SK-N-SH (cell line): ENCODE measurements at regions not wholly inside any gene's neighbourhood (a gene's known extent, or its start where the extent isn't known, plus 50 kb on each side); places are given as distances from the start of the nearest gene placed in this dataset.

Source experiments
- CTCF ChIA-PET: fragments of 300-600, 350-600 bp; formaldehyde crosslinking; extraction: SDS; loops from one replicate; lab custom pipeline; 2021; lab: Yijun Ruan, JAX
- POLR2A ChIA-PET: fragments of 350-600 bp; sonication (Branson Sonifier 250); formaldehyde crosslinking; extraction: SDS; loops from one replicate; lab custom pipeline; 2020; ENCODE audit warnings: antibody characterized with exemption, inconsistent platforms; lab: Yijun Ruan, JAX
- DNase-seq: peaks from one replicate; pipeline ENCODE4 v3.0.0; 2012
- H2AFZ ChIP-seq: fragments of 200-600 bp; sonication (generic); 2 replicates; pipeline ENCODE4 v1.8.1; 2016; ENCODE audit warnings: antibody characterized with exemption, mild to moderate bottlenecking, low read depth
- H3F3A ChIP-seq: fragments of 200-600 bp; sonication (generic); replicated peaks from 2 replicates; pipeline ENCODE3; 2016; ENCODE audit warnings: antibody characterized with exemption, mild to moderate bottlenecking; ENCODE audit not compliant: insufficient read depth
- H3K27ac ChIP-seq, 2 experiments: fragments of 200-500 bp in 1 of 2; fragments of 200-600 bp in 1 of 2; sonication (Bioruptor generic) in 1 of 2; sonication (generic), shearing (Covaris generic) in 1 of 2; 2 replicates each; pipeline versions ENCODE4 v1.5.1 to v1.6.1; 2014 to 2016; ENCODE audit warnings: low read depth in 2 of 2, inconsistent platforms in 1 of 2, low read length in 1 of 2, mild to moderate bottlenecking in 1 of 2, mixed read lengths in 1 of 2
- H3K27me3 ChIP-seq: fragments of 200-600 bp; sonication (generic), shearing (Covaris generic); 2 replicates; pipeline ENCODE4 v1.6.1; 2016; ENCODE audit warnings: mixed run types; ENCODE audit not compliant: insufficient read depth
- H3K36me3 ChIP-seq, 2 experiments: fragments of 200-500 bp in 1 of 2; fragments of 200-600 bp in 1 of 2; sonication (Bioruptor generic) in 1 of 2; sonication (generic) in 1 of 2; replicated peaks in 1 of 2; 2 replicates each; pipeline versions ENCODE3 to v1.5.1; 2014 to 2016; ENCODE audit warnings: low read length in 1 of 2, mild to moderate bottlenecking in 1 of 2; ENCODE audit not compliant: insufficient read depth in 2 of 2, control insufficient read depth in 1 of 2
- H3K4me1 ChIP-seq, 2 experiments: fragments of 200-500 bp in 1 of 2; fragments of 200-600 bp in 1 of 2; sonication (Bioruptor generic) in 1 of 2; sonication (generic), shearing (Covaris generic) in 1 of 2; 2 replicates each; pipeline versions ENCODE4 v1.5.1 to v1.6.1; 2014 to 2016; ENCODE audit warnings: low read depth in 1 of 2, low read length in 1 of 2, mixed run types in 1 of 2; ENCODE audit not compliant: insufficient read depth in 2 of 2, control insufficient read depth in 1 of 2
- H3K4me2 ChIP-seq: fragments of 200-600 bp; sonication (generic), shearing (Covaris generic); 2 replicates; pipeline ENCODE4 v1.6.1; 2017; ENCODE audit warnings: mixed run types
- H3K4me3 ChIP-seq, 2 experiments: fragments of 200-500 bp in 1 of 2; fragments of 200-600 bp in 1 of 2; sonication (Bioruptor generic) in 1 of 2; sonication (generic), shearing (Covaris generic) in 1 of 2; 2 replicates each; pipeline versions ENCODE4 v1.5.1 to v1.8.1; 2014 to 2016; ENCODE audit warnings: low read depth in 2 of 2, inconsistent platforms in 1 of 2, low read length in 1 of 2, mild to moderate bottlenecking in 1 of 2, mixed read lengths in 1 of 2, moderate library complexity in 1 of 2
- H3K79me2 ChIP-seq: fragments of 200-600 bp; sonication (generic); 2 replicates; pipeline ENCODE4 v1.8.1; 2017; ENCODE audit warnings: mild to moderate bottlenecking; ENCODE audit not compliant: insufficient read depth
- H3K9ac ChIP-seq: fragments of 200-600 bp; sonication (generic); 2 replicates; pipeline ENCODE4 v1.6.1; 2017; ENCODE audit warnings: mixed run types
- H3K9me2 ChIP-seq: fragments of 200-600 bp; sonication (generic); 2 replicates; pipeline ENCODE4 v1.6.1; 2017; ENCODE audit warnings: mixed run types
- H3K9me3 ChIP-seq: fragments of 200-600 bp; sonication (generic); 2 replicates; pipeline ENCODE4 v1.6.1; 2017; ENCODE audit warnings: mixed run types, mild to moderate bottlenecking, moderate library complexity
- H4K20me1 ChIP-seq: fragments of 200-600 bp; sonication (generic); 2 replicates; pipeline ENCODE4 v1.6.1; 2017; ENCODE audit warnings: mild to moderate bottlenecking, mixed run types; ENCODE audit not compliant: insufficient read depth
- EP300 ChIP-seq, 2 experiments: IDR thresholded peaks; 2 replicates each; pipeline versions ENCODE4 v1.4.0 to v1.6.1; 2012; ENCODE audit warnings: borderline replicate concordance in 1 of 2, low read depth in 1 of 2, low read length in 1 of 2
- FOSL2 ChIP-seq: IDR thresholded peaks from 2 replicates; pipeline ENCODE4 v1.4.0; 2012; ENCODE audit warnings: low read depth, mild to moderate bottlenecking, moderate library complexity, borderline replicate concordance
- FOXM1 ChIP-seq: IDR thresholded peaks from 2 replicates; pipeline ENCODE4 v1.4.0; 2012; ENCODE audit warnings: low read depth, mild to moderate bottlenecking
- GABPA ChIP-seq: IDR thresholded peaks from 2 replicates; pipeline ENCODE4 v1.4.0; 2012; ENCODE audit warnings: low read depth, mild to moderate bottlenecking
- GATA2 ChIP-seq: sonication (generic); formaldehyde crosslinking; IDR thresholded peaks from 2 replicates; pipeline ENCODE4 v1.5.0; 2020; ENCODE audit warnings: mild to moderate bottlenecking, missing genetic modification reagents
- MEF2A ChIP-seq: IDR thresholded peaks from 2 replicates; pipeline ENCODE4 v1.4.0; 2012; ENCODE audit warnings: low read depth, borderline replicate concordance
- NRF1 ChIP-seq: IDR thresholded peaks from 2 replicates; pipeline ENCODE4 v1.6.1; 2012; ENCODE audit warnings: low read depth, mild to moderate bottlenecking, low read length
- RFX5 ChIP-seq: IDR thresholded peaks from 2 replicates; pipeline ENCODE4 v1.6.1; 2012; ENCODE audit warnings: mild to moderate bottlenecking, improper control_type of control experiment, low read length
- RXRA ChIP-seq: IDR thresholded peaks from 2 replicates; pipeline ENCODE4 v1.4.0; 2012; ENCODE audit warnings: low read depth, mild to moderate bottlenecking, borderline replicate concordance
- TAF1 ChIP-seq: IDR thresholded peaks from 2 replicates; pipeline ENCODE4 v1.6.1; 2012; ENCODE audit warnings: low read depth, mild to moderate bottlenecking, low read length, moderate library complexity, borderline replicate concordance
- TEAD4 ChIP-seq: IDR thresholded peaks from 2 replicates; pipeline ENCODE4 v1.4.0; 2012; ENCODE audit warnings: mild to moderate bottlenecking, borderline replicate concordance; ENCODE audit not compliant: insufficient read depth
- YY1 ChIP-seq: IDR thresholded peaks from 2 replicates; pipeline ENCODE4 v1.4.0; 2012; ENCODE audit warnings: low read depth, mild to moderate bottlenecking
- WGBS: methylation state at CpG from one replicate; pipeline ENCODE4 v1.1.6; 2017; ENCODE audit warnings: low lambda C conversion rate; 5-methylcytosine and 5-hydroxymethylcytosine counted together
- TF ChIP-seq, protein P1 (sequence below): fragments of 200-600 bp; sonication (generic); IDR thresholded peaks from 2 replicates; pipeline ENCODE4 v1.6.1; 2017; ENCODE audit warnings: antibody characterized with exemption, mild to moderate bottlenecking, moderate library complexity
- TF ChIP-seq, protein P2 (sequence below): fragments of 150-350 bp; IDR thresholded peaks from 2 replicates; pipeline ENCODE4 v1.6.1; 2016; ENCODE audit warnings: mild to moderate bottlenecking, low read depth, low read length
- TF ChIP-seq, protein P3 (sequence below): fragments of 150-350 bp; IDR thresholded peaks from 2 replicates; pipeline ENCODE4 v1.6.1; 2017; ENCODE audit warnings: antibody characterized with exemption, low read length, low read depth, borderline replicate concordance
- TF ChIP-seq, protein P4 (sequence below): IDR thresholded peaks from 2 replicates; pipeline ENCODE4 v1.6.1; 2012; ENCODE audit warnings: mild to moderate bottlenecking, low read depth, low read length, moderate library complexity
- TF ChIP-seq, protein P5 (sequence below): IDR thresholded peaks from 2 replicates; pipeline ENCODE4 v1.4.0; 2012; ENCODE audit warnings: low read depth, borderline replicate concordance

DNA sequence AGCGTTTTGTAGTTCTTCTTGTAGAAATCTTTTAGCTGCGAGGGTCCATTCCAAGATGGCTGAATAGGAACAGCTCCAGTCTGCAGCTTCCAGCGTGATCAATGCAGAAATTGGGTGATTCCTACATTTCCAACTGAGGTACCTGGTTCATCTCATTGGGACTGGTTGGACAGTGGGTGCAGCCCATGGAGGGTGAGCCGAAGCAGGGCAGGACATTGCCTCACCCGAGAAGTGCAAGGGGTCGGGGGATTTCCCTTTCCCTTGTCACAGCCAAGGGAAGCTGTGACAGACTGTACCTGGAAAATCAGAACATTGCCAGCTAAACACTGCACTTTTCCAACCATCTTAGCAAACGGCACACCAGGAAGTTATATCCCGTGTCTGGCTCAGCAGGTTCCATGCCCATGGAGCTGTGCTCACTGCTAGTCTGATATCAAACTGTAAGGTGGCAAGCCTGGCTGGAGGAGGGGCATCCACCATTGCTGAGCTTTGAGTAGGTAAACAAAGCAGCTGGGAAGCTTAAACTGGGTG, 176.0 kb upstream of the SPRY2 start:
- H3K27ac ChIP-seq = no peak overlapping the region
- no peaks in the 10 kb centered on the region for H3K9me3 ChIP-seq
- 45% methylated on average over 8 of the region's 8 CpGs for WGBS
- ChIA-PET CTCF (no interaction called here), POLR2A (no interaction called here)
- H3K27me3 ChIP-seq = no peaks in the 10 kb centered on the region
- no peak overlapping the region for H3K4me3 ChIP-seq
- no peak for TF ChIP-seq GATA2 (CRISPR knock-in tag)
- no peak for TF ChIP-seq GABPA
- TF ChIP-seq, protein P1, sequence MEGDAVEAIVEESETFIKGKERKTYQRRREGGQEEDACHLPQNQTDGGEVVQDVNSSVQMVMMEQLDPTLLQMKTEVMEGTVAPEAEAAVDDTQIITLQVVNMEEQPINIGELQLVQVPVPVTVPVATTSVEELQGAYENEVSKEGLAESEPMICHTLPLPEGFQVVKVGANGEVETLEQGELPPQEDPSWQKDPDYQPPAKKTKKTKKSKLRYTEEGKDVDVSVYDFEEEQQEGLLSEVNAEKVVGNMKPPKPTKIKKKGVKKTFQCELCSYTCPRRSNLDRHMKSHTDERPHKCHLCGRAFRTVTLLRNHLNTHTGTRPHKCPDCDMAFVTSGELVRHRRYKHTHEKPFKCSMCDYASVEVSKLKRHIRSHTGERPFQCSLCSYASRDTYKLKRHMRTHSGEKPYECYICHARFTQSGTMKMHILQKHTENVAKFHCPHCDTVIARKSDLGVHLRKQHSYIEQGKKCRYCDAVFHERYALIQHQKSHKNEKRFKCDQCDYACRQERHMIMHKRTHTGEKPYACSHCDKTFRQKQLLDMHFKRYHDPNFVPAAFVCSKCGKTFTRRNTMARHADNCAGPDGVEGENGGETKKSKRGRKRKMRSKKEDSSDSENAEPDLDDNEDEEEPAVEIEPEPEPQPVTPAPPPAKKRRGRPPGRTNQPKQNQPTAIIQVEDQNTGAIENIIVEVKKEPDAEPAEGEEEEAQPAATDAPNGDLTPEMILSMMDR = no peak
- no peak overlapping the region for H3K9ac ChIP-seq
- no peak overlapping the region for H2AFZ ChIP-seq
- H4K20me1 ChIP-seq = no peaks in the 10 kb centered on the region
- DNase-seq = no peak
- no peaks in the 10 kb centered on the region for H3K36me3 ChIP-seq
- H3K4me2 ChIP-seq = no peak overlapping the region
- no peaks in the 10 kb centered on the region for H3K4me1 ChIP-seq
- H3F3A ChIP-seq = no peaks in the 10 kb centered on the region
- no peaks in the 10 kb centered on the region for H3K79me2 ChIP-seq
- no peaks in the 10 kb centered on the region for H3K9me2 ChIP-seq

DNA sequence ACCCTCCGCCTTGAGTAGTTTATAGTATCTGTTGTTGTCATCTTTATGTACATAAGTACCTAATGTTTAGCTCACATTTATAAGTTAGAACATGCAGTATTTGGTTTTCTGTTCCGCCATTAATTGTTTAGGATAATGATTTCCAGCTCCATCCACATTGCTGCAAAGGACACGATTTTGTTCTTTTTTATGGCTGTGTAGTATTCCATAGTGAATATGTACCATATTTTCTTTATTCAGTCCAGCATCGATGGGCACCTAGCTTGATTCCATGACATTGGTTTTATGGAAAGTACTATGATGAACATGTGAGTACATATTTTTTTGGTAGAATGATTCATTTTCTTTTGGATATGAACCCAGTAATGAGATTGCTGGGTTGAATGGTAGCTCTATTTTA, 174.4 kb upstream of the SPRY2 start:
- H3K4me1 ChIP-seq = no peaks in the 10 kb centered on the region
- no peaks in the 10 kb centered on the region for H3K9me3 ChIP-seq
- H3K4me3 ChIP-seq = no peak overlapping the region
- POLR2A ChIA-PET = no interaction called here
- CTCF ChIA-PET = no interaction called here
- H3K9me2 ChIP-seq = no peaks in the 10 kb centered on the region
- no peak overlapping the region for H3K9ac ChIP-seq
- no peak overlapping the region for H3K4me2 ChIP-seq
- no peaks in the 10 kb centered on the region for H3K36me3 ChIP-seq
- no peak for DNase-seq
- WGBS = 60% methylated on average over 4 of the region's 4 CpGs
- no peak overlapping the region for H2AFZ ChIP-seq
- H4K20me1 ChIP-seq = no peaks in the 10 kb centered on the region
- H3K27me3 ChIP-seq = no peaks in the 10 kb centered on the region
- H3F3A ChIP-seq = no peaks in the 10 kb centered on the region
- H3K79me2 ChIP-seq = no peaks in the 10 kb centered on the region
- H3K27ac ChIP-seq = no peak overlapping the region
- TF ChIP-seq TEAD4 (no peak), FOXM1 (no peak), NRF1 (no peak), FOSL2 (no peak), MEF2A (no peak), RXRA (no peak), EP300 (IDR thresholded peaks at IDR 0.05; ENCODE audit: borderline replicate concordance in 1 of 2, low read depth in 1 of 2, low read length in 1 of 2) (no peak), RFX5 (no peak), TAF1 (no peak), GABPA (no peak), YY1 (no peak)
- TF ChIP-seq, protein P2, sequence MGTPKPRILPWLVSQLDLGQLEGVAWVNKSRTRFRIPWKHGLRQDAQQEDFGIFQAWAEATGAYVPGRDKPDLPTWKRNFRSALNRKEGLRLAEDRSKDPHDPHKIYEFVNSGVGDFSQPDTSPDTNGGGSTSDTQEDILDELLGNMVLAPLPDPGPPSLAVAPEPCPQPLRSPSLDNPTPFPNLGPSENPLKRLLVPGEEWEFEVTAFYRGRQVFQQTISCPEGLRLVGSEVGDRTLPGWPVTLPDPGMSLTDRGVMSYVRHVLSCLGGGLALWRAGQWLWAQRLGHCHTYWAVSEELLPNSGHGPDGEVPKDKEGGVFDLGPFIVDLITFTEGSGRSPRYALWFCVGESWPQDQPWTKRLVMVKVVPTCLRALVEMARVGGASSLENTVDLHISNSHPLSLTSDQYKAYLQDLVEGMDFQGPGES = no peak
- TF ChIP-seq, protein P3, sequence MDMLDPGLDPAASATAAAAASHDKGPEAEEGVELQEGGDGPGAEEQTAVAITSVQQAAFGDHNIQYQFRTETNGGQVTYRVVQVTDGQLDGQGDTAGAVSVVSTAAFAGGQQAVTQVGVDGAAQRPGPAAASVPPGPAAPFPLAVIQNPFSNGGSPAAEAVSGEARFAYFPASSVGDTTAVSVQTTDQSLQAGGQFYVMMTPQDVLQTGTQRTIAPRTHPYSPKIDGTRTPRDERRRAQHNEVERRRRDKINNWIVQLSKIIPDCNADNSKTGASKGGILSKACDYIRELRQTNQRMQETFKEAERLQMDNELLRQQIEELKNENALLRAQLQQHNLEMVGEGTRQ = no peak
- TF ChIP-seq, protein P4, sequence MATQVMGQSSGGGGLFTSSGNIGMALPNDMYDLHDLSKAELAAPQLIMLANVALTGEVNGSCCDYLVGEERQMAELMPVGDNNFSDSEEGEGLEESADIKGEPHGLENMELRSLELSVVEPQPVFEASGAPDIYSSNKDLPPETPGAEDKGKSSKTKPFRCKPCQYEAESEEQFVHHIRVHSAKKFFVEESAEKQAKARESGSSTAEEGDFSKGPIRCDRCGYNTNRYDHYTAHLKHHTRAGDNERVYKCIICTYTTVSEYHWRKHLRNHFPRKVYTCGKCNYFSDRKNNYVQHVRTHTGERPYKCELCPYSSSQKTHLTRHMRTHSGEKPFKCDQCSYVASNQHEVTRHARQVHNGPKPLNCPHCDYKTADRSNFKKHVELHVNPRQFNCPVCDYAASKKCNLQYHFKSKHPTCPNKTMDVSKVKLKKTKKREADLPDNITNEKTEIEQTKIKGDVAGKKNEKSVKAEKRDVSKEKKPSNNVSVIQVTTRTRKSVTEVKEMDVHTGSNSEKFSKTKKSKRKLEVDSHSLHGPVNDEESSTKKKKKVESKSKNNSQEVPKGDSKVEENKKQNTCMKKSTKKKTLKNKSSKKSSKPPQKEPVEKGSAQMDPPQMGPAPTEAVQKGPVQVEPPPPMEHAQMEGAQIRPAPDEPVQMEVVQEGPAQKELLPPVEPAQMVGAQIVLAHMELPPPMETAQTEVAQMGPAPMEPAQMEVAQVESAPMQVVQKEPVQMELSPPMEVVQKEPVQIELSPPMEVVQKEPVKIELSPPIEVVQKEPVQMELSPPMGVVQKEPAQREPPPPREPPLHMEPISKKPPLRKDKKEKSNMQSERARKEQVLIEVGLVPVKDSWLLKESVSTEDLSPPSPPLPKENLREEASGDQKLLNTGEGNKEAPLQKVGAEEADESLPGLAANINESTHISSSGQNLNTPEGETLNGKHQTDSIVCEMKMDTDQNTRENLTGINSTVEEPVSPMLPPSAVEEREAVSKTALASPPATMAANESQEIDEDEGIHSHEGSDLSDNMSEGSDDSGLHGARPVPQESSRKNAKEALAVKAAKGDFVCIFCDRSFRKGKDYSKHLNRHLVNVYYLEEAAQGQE = no peak
- TF ChIP-seq, protein P5, sequence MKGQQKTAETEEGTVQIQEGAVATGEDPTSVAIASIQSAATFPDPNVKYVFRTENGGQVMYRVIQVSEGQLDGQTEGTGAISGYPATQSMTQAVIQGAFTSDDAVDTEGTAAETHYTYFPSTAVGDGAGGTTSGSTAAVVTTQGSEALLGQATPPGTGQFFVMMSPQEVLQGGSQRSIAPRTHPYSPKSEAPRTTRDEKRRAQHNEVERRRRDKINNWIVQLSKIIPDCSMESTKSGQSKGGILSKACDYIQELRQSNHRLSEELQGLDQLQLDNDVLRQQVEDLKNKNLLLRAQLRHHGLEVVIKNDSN = no peak
